Mucosa of rectum (tissue), 2 donors: ENCODE measurements at regions not wholly inside any gene's neighbourhood (a gene's known extent, or its start where the extent isn't known, plus 50 kb on each side); places are given as distances from the start of the nearest gene placed in this dataset.

Experiments used
- H3K27ac ChIP-seq, 2 donors: one replicate each; pipeline ENCODE4 v1.7.0; 2013; ENCODE audit warnings: inconsistent platforms in 2 of 2, low read depth in 2 of 2, low read length in 2 of 2
- H3K27me3 ChIP-seq, 2 donors: one replicate each; pipeline ENCODE4 v1.7.0; 2013; ENCODE audit warnings: low read length in 2 of 2; ENCODE audit not compliant: control insufficient read depth in 2 of 2, insufficient read depth in 2 of 2
- H3K36me3 ChIP-seq, 2 donors: one replicate each; pipeline ENCODE4 v1.7.0; 2013; ENCODE audit warnings: low read length in 2 of 2; ENCODE audit not compliant: control insufficient read depth in 2 of 2, insufficient read depth in 2 of 2
- H3K4me1 ChIP-seq, 2 donors: one replicate each; pipeline ENCODE4 v1.7.0; 2013; ENCODE audit warnings: low read length in 2 of 2, mild to moderate bottlenecking in 1 of 2; ENCODE audit not compliant: control insufficient read depth in 2 of 2, insufficient read depth in 2 of 2
- H3K4me3 ChIP-seq, 2 donors: one replicate each; pipeline ENCODE4 v1.7.0; 2013; ENCODE audit warnings: low read length in 2 of 2
- H3K9ac ChIP-seq, 2 donors: one replicate each; pipeline ENCODE4 v1.7.0; 2013; ENCODE audit warnings: low read length in 2 of 2, low read depth in 1 of 2, mild to moderate bottlenecking in 1 of 2
- H3K9me3 ChIP-seq, 2 donors: one replicate each; pipeline ENCODE4 v1.7.0; 2013; ENCODE audit warnings: low read length in 2 of 2; ENCODE audit not compliant: control insufficient read depth in 2 of 2
- donor health status: healthy.
- donor health status: Normal muscosa, but diverticular disease.

DNA sequence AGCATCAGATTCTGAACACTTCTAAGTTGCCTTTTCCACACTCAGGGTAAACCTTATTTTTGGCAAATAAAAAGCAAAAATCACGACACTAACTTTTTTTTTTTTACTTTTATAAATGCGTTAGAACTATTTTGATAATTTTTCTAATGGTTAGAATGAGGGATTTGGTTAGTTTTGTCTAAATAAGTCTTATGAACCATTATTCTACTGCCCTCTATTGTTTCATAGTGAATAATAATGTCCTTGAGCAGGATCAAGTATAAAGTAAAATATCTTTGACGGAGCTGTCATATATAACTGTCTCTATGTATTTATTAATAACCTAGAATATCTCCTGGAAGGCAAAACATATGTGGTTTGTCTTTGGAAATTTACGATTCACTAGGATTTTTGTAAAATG lies 631.8 kb downstream of the GABRG2 start:
- Histone ChIP-seq H3K4me1 (peaks cover 0 to 4% of the 10 kb centered on the region in 2 donors), H3K4me3 (no peak overlapping the region), H3K9ac (no peak overlapping the region), H3K27me3 (no peaks in the 10 kb centered on the region), H3K27ac (no peak overlapping the region), H3K9me3 (no peaks in the 10 kb centered on the region), H3K36me3 (no peaks in the 10 kb centered on the region)

DNA sequence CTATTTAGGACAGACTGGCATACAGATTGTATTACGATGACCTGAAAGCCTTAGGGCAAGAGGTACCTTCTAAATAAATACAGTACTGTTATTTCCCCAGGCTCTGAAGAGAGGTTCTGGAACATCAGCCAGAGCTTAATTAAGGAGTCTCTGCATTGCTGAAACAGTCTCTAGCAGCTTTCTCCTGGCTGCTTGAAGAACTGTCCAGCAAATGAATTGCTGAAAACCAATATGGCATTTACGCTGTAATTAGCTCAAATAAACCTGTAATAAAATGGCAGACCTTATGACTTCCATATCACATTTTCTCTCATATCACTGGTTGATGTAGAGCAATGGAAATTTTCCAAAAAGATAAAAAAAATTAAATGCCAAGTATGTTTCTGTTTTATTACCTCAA lies 636.3 kb downstream of the GABRG2 start:
- H3K27ac ChIP-seq, result no peak overlapping the region
- H3K9me3 ChIP-seq, result no peaks in the 10 kb centered on the region
- H3K36me3 ChIP-seq, result no peaks in the 10 kb centered on the region
- H3K27me3 ChIP-seq, result no peaks in the 10 kb centered on the region
- H3K9ac ChIP-seq, result no peak overlapping the region
- H3K4me3 ChIP-seq, result no peak overlapping the region
- H3K4me1 ChIP-seq, result peaks cover 0 to 4% of the 10 kb centered on the region in 2 donors

GRCh38 chr5:162711244-162711643 lies 643.7 kb downstream of the GABRG2 start:
- H3K36me3 ChIP-seq, result no peaks in the 10 kb centered on the region
- no peak overlapping the region for H3K9ac ChIP-seq
- H3K4me3 ChIP-seq, result no peak overlapping the region
- no peaks in the 10 kb centered on the region for H3K27me3 ChIP-seq
- no peaks in the 10 kb centered on the region for H3K4me1 ChIP-seq
- H3K9me3 ChIP-seq, result no peaks in the 10 kb centered on the region
- no peak overlapping the region for H3K27ac ChIP-seq

- Histone ChIP-seq H3K4me1 (no peaks in the 10 kb centered on the region), H3K27ac (no peak overlapping the region), H3K36me3 (no peaks in the 10 kb centered on the region), H3K9ac (no peak overlapping the region), H3K27me3 (no peaks in the 10 kb centered on the region), H3K4me3 (no peak overlapping the region), H3K9me3 (peaks cover 0 to 1% of the 10 kb centered on the region in 2 donors)
Measured at GRCh38 chr5:162719720-162720119, 652.1 kb downstream of the GABRG2 start.

- Histone ChIP-seq H3K9me3 (peaks cover 0 to 1% of the 10 kb centered on the region in 2 donors), H3K9ac (no peak overlapping the region), H3K36me3 (no peaks in the 10 kb centered on the region), H3K27me3 (no peaks in the 10 kb centered on the region), H3K4me1 (no peaks in the 10 kb centered on the region), H3K4me3 (no peak overlapping the region), H3K27ac (no peak overlapping the region)
Measured at GRCh38 chr5:162721125-162721524, 653.6 kb downstream of the GABRG2 start.

DNA sequence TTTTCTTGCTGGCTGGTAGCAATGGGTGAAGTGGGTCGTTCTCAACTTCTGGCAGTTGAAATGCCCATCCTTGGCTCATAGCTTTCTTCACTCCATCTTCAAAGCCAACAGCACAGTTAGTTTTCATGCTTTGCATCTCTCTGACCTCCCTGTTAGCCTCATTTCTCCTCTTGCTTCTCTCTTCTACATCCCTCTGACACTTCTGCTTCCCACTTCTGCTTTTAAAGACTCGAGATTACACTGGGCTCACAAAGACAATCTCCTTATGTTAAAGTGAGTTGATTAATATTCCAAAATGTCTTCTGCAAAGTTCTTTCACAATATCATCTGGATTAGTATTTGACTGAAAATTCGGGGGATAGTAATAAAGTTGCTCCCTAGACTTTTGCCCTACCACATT lies 684.8 kb upstream of the CCNG1 start:
- H3K4me3 ChIP-seq, result no peak overlapping the region
- no peaks in the 10 kb centered on the region for H3K4me1 ChIP-seq
- H3K9me3 ChIP-seq, result no peaks in the 10 kb centered on the region
- H3K27ac ChIP-seq, result no peak overlapping the region
- no peaks in the 10 kb centered on the region for H3K36me3 ChIP-seq
- H3K27me3 ChIP-seq, result no peaks in the 10 kb centered on the region
- H3K9ac ChIP-seq, result no peak overlapping the region

DNA sequence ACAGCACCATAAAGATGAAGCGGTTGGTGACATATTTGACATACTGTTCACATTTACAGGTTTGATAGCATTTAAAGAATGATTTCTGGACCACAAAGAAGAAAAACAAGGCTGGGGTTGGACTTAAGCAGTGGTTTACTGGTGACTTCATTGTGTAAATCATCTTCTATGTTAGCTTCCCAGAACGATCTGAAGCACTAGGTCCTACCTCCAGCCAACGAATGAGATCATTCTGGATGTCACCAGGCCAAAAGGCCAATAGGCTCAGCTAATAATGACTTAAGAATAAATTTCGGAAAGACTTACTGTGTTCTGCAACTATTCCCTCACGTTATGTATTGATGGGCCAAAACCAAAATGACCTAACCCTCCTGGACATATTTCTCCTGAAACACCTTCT lies 675.3 kb upstream of the CCNG1 start:
- H3K27me3 ChIP-seq, result no peaks in the 10 kb centered on the region
- no peaks in the 10 kb centered on the region for H3K36me3 ChIP-seq
- no peak overlapping the region for H3K4me3 ChIP-seq
- no peaks in the 10 kb centered on the region for H3K4me1 ChIP-seq
- no peak overlapping the region for H3K9ac ChIP-seq
- no peak overlapping the region for H3K27ac ChIP-seq
- no peaks in the 10 kb centered on the region for H3K9me3 ChIP-seq

DNA sequence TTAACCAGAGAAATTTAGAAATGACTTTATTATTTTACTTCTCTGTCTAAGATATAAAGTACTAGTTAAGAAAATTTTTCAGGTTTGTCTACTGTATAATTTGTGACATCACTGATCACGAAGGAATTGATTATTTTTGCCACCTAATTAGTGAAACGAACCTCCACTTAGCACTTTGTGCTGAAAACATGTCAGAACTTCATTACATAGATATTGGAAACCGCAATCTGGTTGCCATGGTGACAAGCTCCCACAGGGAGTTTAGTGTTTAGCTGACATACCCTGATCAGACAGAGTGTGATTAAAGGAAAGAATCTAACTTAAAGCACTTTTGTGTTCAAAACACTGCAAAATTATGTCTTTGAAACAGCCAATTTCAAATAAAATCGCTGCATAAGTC lies 668.4 kb upstream of the CCNG1 start:
- Histone ChIP-seq H3K4me3 (no peak overlapping the region), H3K4me1 (no peaks in the 10 kb centered on the region), H3K9ac (no peak overlapping the region), H3K27ac (no peak overlapping the region), H3K9me3 (no peaks in the 10 kb centered on the region), H3K36me3 (no peaks in the 10 kb centered on the region), H3K27me3 (no peaks in the 10 kb centered on the region)

DNA sequence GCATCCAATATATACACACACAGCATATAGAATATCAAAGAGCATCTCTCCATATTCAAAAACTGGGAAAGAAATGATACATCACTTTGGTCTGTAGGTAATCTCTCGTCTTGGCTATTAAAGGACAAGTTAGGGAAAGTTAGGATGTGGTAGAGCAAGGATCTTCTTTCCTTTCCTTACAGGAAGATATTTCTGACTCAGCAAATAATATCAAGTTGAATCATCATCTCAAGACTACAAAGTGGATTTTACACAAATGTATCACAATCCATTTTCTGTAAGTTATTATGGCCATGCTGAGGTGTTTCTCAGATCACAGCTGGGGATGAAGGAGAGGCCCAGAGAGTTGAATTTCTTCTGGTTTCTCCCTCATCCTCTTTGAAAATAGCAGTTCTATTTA lies 651.7 kb upstream of the CCNG1 start:
- Histone ChIP-seq H3K4me3 (no peak overlapping the region), H3K9ac (no peak overlapping the region), H3K36me3 (no peaks in the 10 kb centered on the region), H3K9me3 (no peaks in the 10 kb centered on the region), H3K27ac (no peak overlapping the region), H3K27me3 (no peaks in the 10 kb centered on the region), H3K4me1 (no peaks in the 10 kb centered on the region)

GRCh38 chr5:162786234-162786633 lies 651.2 kb upstream of the CCNG1 start:
- Histone ChIP-seq H3K9ac (no peak overlapping the region), H3K9me3 (no peaks in the 10 kb centered on the region), H3K36me3 (no peaks in the 10 kb centered on the region), H3K27ac (no peak overlapping the region), H3K27me3 (no peaks in the 10 kb centered on the region), H3K4me3 (no peak overlapping the region), H3K4me1 (no peaks in the 10 kb centered on the region)

- H3K9me3 ChIP-seq, result no peaks in the 10 kb centered on the region
- H3K36me3 ChIP-seq, result no peaks in the 10 kb centered on the region
- H3K27me3 ChIP-seq, result no peaks in the 10 kb centered on the region
- H3K27ac ChIP-seq, result no peak overlapping the region
- H3K4me3 ChIP-seq, result no peak overlapping the region
- H3K9ac ChIP-seq, result no peak overlapping the region
- no peaks in the 10 kb centered on the region for H3K4me1 ChIP-seq
Measured at GRCh38 chr5:162796507-162796906, 640.9 kb upstream of the CCNG1 start.
